Panc1 (cell line): ENCODE measurements at regions not wholly inside any gene's neighbourhood (a gene's known extent, or its start where the extent isn't known, plus 50 kb on each side); places are given as distances from the start of the nearest gene placed in this dataset.

Experiments used
- ATAC-seq: fragments of 200-7000 bp; cut with Tn5 transposase; 2 replicates; pipeline ENCODE4 v1.9.1; 2020; ENCODE audit warnings: mild to moderate bottlenecking, moderate library complexity
- BruUV-seq: library from RNA; stranded (reverse); fragments of 400-500 nt; replicated peaks from 2 replicates; lab custom pipeline; 2021; lab: Mats Ljungman, UMichigan
- CTCF ChIA-PET: fragments of 300-600 bp; sonication (Branson Sonifier 250); formaldehyde crosslinking; loops from one replicate; lab custom pipeline; 2022; ENCODE audit warnings: antibody characterized with exemption; lab: Charles Lee
- POLR2A ChIA-PET: fragments of 300-600 bp; sonication (Branson Sonifier 250); formaldehyde crosslinking; loops from one replicate; lab custom pipeline; 2022; ENCODE audit warnings: antibody characterized with exemption; lab: Charles Lee
- DNase-seq: peaks from one replicate; pipeline ENCODE4 v3.0.0-alpha.2; 2010; ENCODE audit warnings: low read depth, low spot score
- H3K27ac ChIP-seq: 2 replicates; pipeline ENCODE4 v1.5.1; 2011; ENCODE audit warnings: mild to moderate bottlenecking, low read length, inconsistent platforms
- H3K27me3 ChIP-seq: fragments of 200-500 bp; sonication (Bioruptor generic); 2 replicates; pipeline ENCODE4 v1.6.0; 2014; ENCODE audit warnings: low read length, inconsistent platforms; ENCODE audit not compliant: control insufficient read depth, insufficient read depth
- H3K36me3 ChIP-seq: fragments of 200-500 bp; sonication (Bioruptor generic); 2 replicates; pipeline ENCODE4 v1.5.1; 2014; ENCODE audit warnings: inconsistent platforms, mild to moderate bottlenecking, low read length, moderate library complexity; ENCODE audit not compliant: control insufficient read depth, insufficient read depth
- H3K4me1 ChIP-seq: 2 replicates; pipeline ENCODE4 v1.5.1; 2011; ENCODE audit warnings: inconsistent platforms, mild to moderate bottlenecking, low read length, moderate library complexity; ENCODE audit not compliant: control insufficient read depth, insufficient read depth
- H3K4me3 ChIP-seq, 2 experiments: 2 replicates each; pipeline ENCODE4 v1.5.1; 2011 to 2012; ENCODE audit warnings: low read depth in 2 of 2, low read length in 2 of 2, mild to moderate bottlenecking in 2 of 2, inconsistent platforms in 1 of 2, moderate library complexity in 1 of 2
- H3K9me3 ChIP-seq: fragments of 200-500 bp; sonication (Bioruptor generic); 2 replicates; pipeline ENCODE4 v1.5.1; 2014; ENCODE audit warnings: low read depth, mild to moderate bottlenecking, inconsistent platforms, low read length, moderate library complexity; ENCODE audit not compliant: control insufficient read depth, insufficient read depth
- CTCF ChIP-seq: fragments of 450-650 bp; IDR thresholded peaks from 2 replicates; pipeline ENCODE4 v1.5.1; 2017; ENCODE audit warnings: mild to moderate bottlenecking
- POLR2AphosphoS5 ChIP-seq: IDR thresholded peaks from 2 replicates; pipeline ENCODE4 v1.6.1; 2012; ENCODE audit warnings: mild to moderate bottlenecking, low read depth, low read length, moderate library complexity
- REST ChIP-seq, 2 experiments: IDR thresholded peaks; 2 replicates each; pipeline ENCODE4 v1.6.1; 2011 to 2012; ENCODE audit warnings: low read depth in 2 of 2, control low read depth in 1 of 2, low read length in 1 of 2, mild to moderate bottlenecking in 1 of 2, moderate library complexity in 1 of 2; ENCODE audit not compliant: insufficient read depth in 1 of 2
- SIN3A ChIP-seq: IDR thresholded peaks from 2 replicates; pipeline ENCODE4 v1.6.1; 2012; ENCODE audit warnings: low read depth, mild to moderate bottlenecking, low read length, moderate library complexity, borderline replicate concordance; ENCODE audit not compliant: insufficient read depth
- TCF7L2 ChIP-seq: IDR thresholded peaks from 2 replicates; pipeline ENCODE4 v1.6.1; 2011; ENCODE audit warnings: mild to moderate bottlenecking, low read depth, low read length, inconsistent platforms
- in situ Hi-C: cut with HindIII; loops from 2 replicates; pipeline ENCODE4 v1.10.0; 2016; ENCODE audit warnings: low sequenced_read_pairs, low pct_unique_long_range_greater_than_20kb
- intact Hi-C: fragments of 100-400 bp; cut with micrococcal nuclease; formaldehyde crosslinking; loops from one replicate; pipeline ENCODE4 v1.10.0; 2022; ENCODE audit not compliant: unreplicated experiment

GRCh38 chr4:178255172-178255571 is 812.9 kb upstream of the AGA start:
- CTCF ChIA-PET = no interaction called here
- H3K4me1 ChIP-seq = no peaks in the 10 kb centered on the region
- POLR2A ChIA-PET = no interaction called here
- no peaks in the 10 kb centered on the region for H3K36me3 ChIP-seq
- no peak overlapping the region for H3K27ac ChIP-seq
- H3K4me3 ChIP-seq = no peak overlapping the region
- no peaks in the 10 kb centered on the region for H3K27me3 ChIP-seq
- H3K9me3 ChIP-seq = no peaks in the 10 kb centered on the region
- ATAC-seq (no peak), DNase-seq (no peak)
- TF ChIP-seq REST (IDR thresholded peaks at IDR 0.05; ENCODE audit: insufficient read depth in 1 of 2, low read depth in 2 of 2, low read length in 1 of 2) = no peak
- no peak for TF ChIP-seq POLR2AphosphoS5
- TF ChIP-seq TCF7L2 = no peak
- no peak for TF ChIP-seq SIN3A
- TF ChIP-seq CTCF = no peak
- intact Hi-C loops = no loop called here
- in situ Hi-C loops = no loop called here
- BruUV-seq = no TSS peak

- intact Hi-C loops (no loop called here), in situ Hi-C loops (no loop called here)
- ATAC-seq (no peak), DNase-seq (no peak)
- ChIA-PET POLR2A (no interaction called here), CTCF (no interaction called here)
- no peak for TF ChIP-seq REST (IDR thresholded peaks at IDR 0.05; ENCODE audit: insufficient read depth in 1 of 2, low read depth in 2 of 2, low read length in 1 of 2)
- TF ChIP-seq CTCF = no peak
- no peak for TF ChIP-seq TCF7L2
- TF ChIP-seq SIN3A = no peak
- no peak for TF ChIP-seq POLR2AphosphoS5
- no peak overlapping the region for H3K27ac ChIP-seq
- no peaks in the 10 kb centered on the region for H3K9me3 ChIP-seq
- no peak overlapping the region for H3K4me3 ChIP-seq
- no peaks in the 10 kb centered on the region for H3K4me1 ChIP-seq
- no peaks in the 10 kb centered on the region for H3K36me3 ChIP-seq
- no peaks in the 10 kb centered on the region for H3K27me3 ChIP-seq
- BruUV-seq = no TSS peak
These were observed 816.4 kb upstream of the AGA start for GRCh38 chr4:178258603-178259002.
